KBM-7 (cell line): ENCODE measurements at regions not wholly inside any gene's neighbourhood (a gene's known extent, or its start where the extent isn't known, plus 50 kb on each side); places are given as distances from the start of the nearest gene placed in this dataset.
A peak's percentile ranks its signal among the peaks of the same experiment; 100 is the strongest.
"Not testable (repeated sequence)": the region's sequence is repeated elsewhere in the genome, so short reads cannot be mapped to it uniquely, and the experiment has no call there.

Experiments
- DNase-seq: peaks from one replicate; pipeline ENCODE4 v3.0.0-alpha.2; 2015
- in situ Hi-C: fragments of 300-500 bp; cut with MboI; formaldehyde crosslinking; loops from 2 replicates; pipeline ENCODE4 v1.14.3; 2020; ENCODE audit warnings: low sequenced_read_pairs, low pct_unique_long_range_greater_than_20kb, mixed read lengths

GRCh38 chr5:10921160-10921559, 160.1 kb upstream of the DAP start:
- DNase-seq, result no peak
- in situ Hi-C loops, result no loop called here

GRCh38 chr5:10920400-10920799, 159.4 kb upstream of the DAP start:
- DNase-seq, result no peak

GRCh38 chr5:10914741-10915480, 153.9 kb upstream of the DAP start:
- in situ Hi-C loops, result no loop called here

More at GRCh38 chr5:10920400-10920799, 159.4 kb upstream of the DAP start:
- in situ Hi-C loops, result no loop called here

GRCh38 chr5:10913841-10914240, 152.8 kb upstream of the DAP start:
- in situ Hi-C loops, result no loop called here
- peak; percentile 67 for DNase-seq

More at GRCh38 chr5:10914741-10915480, 153.9 kb upstream of the DAP start:
- no peak for DNase-seq

- in situ Hi-C loops, result no loop called here
Measured at GRCh38 chr5:10913181-10913810, 152.3 kb upstream of the DAP start.

GRCh38 chr5:10912435-10912834, 151.4 kb upstream of the DAP start:
- no peak for DNase-seq
- in situ Hi-C loops, result no loop called here

More at GRCh38 chr5:10913181-10913810, 152.3 kb upstream of the DAP start:
- DNase-seq, result no peak

- in situ Hi-C loops, result no loop called here
- no peak for DNase-seq
Measured at GRCh38 chr5:10910261-10910660, 149.2 kb upstream of the DAP start.

- in situ Hi-C loops, result no loop called here
- DNase-seq, result no peak
Measured at GRCh38 chr5:10904862-10905432, 143.9 kb upstream of the DAP start.

- DNase-seq, result no peak
- in situ Hi-C loops, result no loop called here
Measured at GRCh38 chr5:10903786-10904560, 142.9 kb upstream of the DAP start.

- in situ Hi-C loops, result no loop called here
- DNase-seq, result no peak
Measured at GRCh38 chr5:10902145-10902544, 141.1 kb upstream of the DAP start.

- DNase-seq, result no peak
- in situ Hi-C loops, result no loop called here
Measured at GRCh38 chr5:10898514-10898913, 137.5 kb upstream of the DAP start.

- in situ Hi-C loops, result no loop called here
Measured at GRCh38 chr5:10896016-10896415, 135.0 kb upstream of the DAP start.

GRCh38 chr5:10894445-10895054, 133.5 kb upstream of the DAP start:
- no peak for DNase-seq
- in situ Hi-C loops, result no loop called here

More at GRCh38 chr5:10896016-10896415, 135.0 kb upstream of the DAP start:
- no peak for DNase-seq

GRCh38 chr5:10892911-10893215, 131.8 kb upstream of the DAP start:
- in situ Hi-C loops, result no loop called here
- no peak for DNase-seq

GRCh38 chr5:10892147-10892910, 131.3 kb upstream of the DAP start:
- in situ Hi-C loops, result no loop called here
- DNase-seq, result no peak

- in situ Hi-C loops, result no loop called here
- no peak for DNase-seq
Measured at GRCh38 chr5:10891193-10891592, 130.2 kb upstream of the DAP start.

- DNase-seq, result no peak
- in situ Hi-C loops, result no loop called here
Measured at GRCh38 chr5:10886497-10886896, 125.5 kb upstream of the DAP start.

- DNase-seq, result no peak
- in situ Hi-C loops, result no loop called here
Measured at GRCh38 chr5:10885026-10885425, 124.0 kb upstream of the DAP start.

GRCh38 chr5:10883945-10884344, 122.9 kb upstream of the DAP start:
- DNase-seq, in situ Hi-C loops: not testable (repeated sequence)
